Retina (tissue), 1 donor: ENCODE measurements at regions not wholly inside any gene's neighbourhood (a gene's known extent, or its start where the extent isn't known, plus 50 kb on each side); places are given as distances from the start of the nearest gene placed in this dataset.
"Not testable (repeated sequence)": the region's sequence is repeated elsewhere in the genome, so short reads cannot be mapped to it uniquely, and the experiment has no call there.

Source experiments
- DNase-seq: peaks from one replicate; pipeline ENCODE4 v3.0.0-alpha.2; 2016

DNA sequence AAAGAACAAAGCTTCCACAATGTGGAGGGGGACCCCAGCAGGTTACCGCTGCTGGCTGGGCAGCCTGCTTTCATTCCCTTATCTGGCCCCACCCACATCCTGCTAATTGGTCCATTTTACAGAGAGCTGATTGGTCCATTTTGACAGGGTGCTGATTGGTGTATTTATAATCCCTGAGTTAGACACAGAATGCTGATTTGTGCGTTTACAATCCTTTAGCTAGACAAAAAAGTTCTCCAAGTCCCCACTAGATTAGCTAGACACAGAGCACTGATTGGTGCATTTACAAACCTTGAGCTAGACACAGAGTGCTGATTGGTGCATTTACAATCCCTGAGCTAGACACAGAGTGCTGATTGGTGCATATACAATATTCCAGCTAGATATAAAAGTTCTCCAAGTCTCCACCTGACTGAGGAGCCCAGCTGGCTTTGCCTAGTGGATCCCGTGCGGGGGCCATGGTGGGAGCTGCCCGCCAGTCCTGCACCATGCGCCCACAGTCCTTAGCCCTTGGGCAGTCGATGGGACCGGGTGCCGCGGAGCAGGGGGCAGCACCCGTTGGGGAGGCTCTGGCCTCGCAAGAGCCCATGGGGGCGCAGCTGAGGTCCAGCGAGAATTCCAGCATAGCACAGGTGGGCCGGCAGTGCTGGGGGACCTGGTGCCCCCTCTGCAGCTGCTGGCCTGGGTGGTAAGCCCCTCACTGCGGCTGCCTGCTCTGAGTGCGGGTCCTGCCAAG is 88.8 kb upstream of the MYLIP start:
- not testable (repeated sequence) for DNase-seq

GRCh38 chr6:16038938-16039337 is 89.9 kb upstream of the MYLIP start:
- DNase-seq, result no peak

- DNase-seq, result no peak
These were observed 93.3 kb upstream of the MYLIP start for GRCh38 chr6:16035488-16036080.

DNA sequence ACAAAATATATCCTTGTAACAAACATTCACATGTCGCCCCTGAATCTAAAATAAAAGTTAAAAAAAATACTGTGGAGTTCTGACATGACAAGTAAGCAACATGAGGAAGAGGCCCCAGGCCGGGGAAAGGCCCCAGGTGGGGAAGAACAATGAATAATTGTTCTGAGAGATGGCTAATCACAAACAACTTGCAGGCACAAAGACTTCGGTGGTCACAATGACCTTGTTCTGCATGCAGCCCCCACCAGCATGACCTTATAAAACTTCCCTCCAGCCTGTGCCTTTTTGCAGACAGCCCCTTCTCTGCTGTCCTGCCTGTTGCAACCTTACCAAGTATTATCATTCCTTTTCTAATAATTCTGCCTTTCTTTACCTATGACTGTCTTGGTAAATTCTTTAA is 95.7 kb upstream of the MYLIP start:
- DNase-seq, result no peak

- no peak for DNase-seq
These were observed 97.5 kb upstream of the MYLIP start for GRCh38 chr6:16031278-16031981.

DNA sequence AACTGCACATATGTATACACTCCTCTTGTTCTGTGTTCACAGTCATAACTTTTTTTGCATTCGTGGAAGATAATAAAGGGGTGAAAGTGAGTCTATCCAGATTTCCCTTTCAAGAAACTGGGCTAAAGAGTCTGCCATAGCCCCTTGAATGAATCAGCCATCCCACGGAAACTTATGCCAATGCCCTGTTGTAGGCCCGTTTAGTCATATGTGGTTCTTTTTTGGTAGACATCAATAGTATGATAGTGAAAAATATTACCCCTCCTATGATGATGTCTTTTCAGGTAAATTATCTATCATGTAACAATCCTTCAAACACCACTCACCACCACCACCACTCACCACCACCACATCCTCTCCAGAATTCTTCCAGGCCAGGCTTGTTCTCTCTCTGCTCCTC is 99.9 kb upstream of the MYLIP start:
- DNase-seq, result no peak

GRCh38 chr6:16020259-16020658 is 108.6 kb upstream of the MYLIP start:
- DNase-seq, result no peak

- no peak for DNase-seq
These were observed 109.4 kb upstream of the MYLIP start for GRCh38 chr6:16019462-16019861.

DNA sequence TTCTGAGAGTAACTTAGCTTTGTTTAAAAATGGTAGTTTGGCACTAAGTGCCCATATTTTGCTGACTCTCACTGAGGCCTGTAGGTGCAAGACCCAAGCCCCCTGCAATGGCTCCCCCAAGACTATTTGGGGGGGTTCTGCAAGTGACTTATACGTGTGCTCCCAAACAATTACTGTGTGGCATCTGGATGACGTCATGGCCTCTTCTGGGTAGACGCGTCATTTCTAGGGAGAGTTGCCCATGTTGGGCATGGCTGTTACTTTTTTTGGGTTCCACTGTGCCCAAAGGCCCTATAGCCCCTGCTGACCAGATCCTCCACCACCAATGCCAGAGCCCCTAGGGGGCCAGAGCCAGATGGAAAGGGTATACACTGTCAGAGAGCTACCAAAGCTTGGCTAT is 110.3 kb upstream of the MYLIP start:
- no peak for DNase-seq

GRCh38 chr6:16014325-16014724 is 114.6 kb upstream of the MYLIP start:
- not testable (repeated sequence) for DNase-seq

DNA sequence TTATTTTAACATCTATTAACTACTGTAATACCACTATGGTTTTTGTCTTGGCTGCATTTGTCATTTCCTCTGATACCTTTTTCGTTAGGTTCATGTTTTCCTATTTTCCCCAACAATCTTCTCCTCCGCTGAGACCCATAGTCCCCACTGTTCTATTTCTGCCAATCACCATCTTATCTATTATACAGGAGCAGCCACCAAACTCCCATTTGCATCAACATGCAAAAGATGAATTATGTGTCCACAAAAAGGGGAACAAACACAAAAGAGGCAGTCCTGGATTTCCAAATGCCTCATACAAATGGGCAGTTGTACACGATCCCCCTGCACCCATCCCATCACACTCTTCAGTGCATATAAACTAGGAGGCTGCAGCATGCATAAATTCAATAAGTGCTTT is 121.7 kb upstream of the MYLIP start:
- no peak for DNase-seq

DNA sequence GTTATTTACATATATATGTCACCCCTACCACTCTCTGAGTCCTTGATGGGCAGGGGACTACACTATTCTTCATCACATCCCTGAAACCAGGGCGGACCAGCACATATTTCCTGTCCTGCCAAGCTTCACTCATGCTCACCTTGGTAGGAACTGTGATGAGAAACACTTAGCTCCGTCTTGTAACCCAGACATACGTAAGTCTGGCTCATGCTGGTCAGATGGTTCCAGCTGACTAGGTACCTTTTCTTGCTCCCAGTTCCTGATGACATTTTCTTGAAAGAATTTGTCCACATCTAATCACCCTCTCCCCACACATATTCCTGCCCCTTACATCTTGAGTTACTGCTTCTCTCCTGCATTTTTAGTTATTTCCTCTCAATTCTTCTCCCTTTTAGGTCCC is 122.2 kb upstream of the MYLIP start:
- no peak for DNase-seq

GRCh38 chr6:16004934-16005679 is 123.8 kb upstream of the MYLIP start:
- no peak for DNase-seq

- no peak for DNase-seq
These were observed 125.7 kb upstream of the MYLIP start for GRCh38 chr6:16003197-16003491.

DNA sequence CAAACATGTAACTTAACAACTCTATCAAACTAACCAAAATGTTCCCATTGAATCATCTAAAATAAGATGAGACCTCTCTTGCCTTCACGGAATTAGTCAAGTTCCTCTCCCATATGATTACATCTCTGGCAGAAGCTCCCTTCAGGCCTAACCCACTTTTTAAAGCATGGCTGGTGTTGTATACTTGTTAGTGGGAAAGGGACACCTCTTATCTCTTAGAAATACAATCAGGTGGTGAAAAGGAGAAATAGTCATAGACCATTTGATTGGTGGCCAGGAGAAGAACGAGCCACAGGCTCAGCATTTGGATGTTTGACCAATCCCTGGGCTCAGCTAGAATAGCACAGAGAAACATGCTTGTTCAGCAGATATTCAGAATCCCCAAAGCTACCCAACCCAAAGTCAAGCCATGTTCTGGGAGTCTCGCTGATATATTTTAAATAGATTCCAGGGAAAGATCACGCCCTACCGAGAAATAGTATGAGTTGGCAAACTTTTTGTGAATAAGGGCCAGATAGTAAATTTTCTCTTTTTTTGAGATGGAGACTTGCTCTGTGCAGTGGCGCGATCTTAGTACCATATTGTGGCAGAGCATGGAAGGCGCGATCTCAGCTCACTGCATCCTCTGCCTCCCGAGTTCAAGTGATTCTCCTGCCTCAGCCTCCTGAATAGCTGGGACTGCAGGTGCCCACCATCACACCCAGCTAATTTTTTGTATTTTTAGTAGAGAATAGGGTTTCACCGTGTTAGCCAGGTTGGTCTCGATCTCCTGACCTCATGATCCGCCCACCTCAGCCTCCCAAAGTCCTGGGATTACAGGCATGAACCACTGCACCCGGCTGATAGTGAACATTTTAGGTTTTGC is 126.3 kb upstream of the MYLIP start:
- DNase-seq, result no peak

DNA sequence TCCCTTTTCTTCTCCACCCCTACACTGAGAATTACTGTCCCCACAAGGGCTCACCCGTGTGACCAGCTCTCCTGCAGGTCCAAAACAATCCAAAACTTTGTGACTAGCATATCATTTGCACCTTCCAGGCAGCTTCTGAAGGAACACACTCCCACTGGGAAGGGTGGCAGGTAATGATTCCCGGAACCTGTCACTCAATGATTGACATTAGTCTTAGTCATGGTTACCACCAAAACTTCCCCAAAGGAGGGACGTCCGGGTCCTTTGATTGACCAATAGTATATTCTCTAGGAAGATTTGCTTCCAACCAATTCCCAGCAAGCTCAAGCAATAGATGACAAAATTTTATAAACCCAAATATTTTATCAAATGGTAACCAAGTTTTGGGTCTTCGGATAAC is 127.7 kb upstream of the MYLIP start:
- DNase-seq, result no peak

- no peak for DNase-seq
These were observed 129.7 kb upstream of the MYLIP start for GRCh38 chr6:15999201-15999600.

DNA sequence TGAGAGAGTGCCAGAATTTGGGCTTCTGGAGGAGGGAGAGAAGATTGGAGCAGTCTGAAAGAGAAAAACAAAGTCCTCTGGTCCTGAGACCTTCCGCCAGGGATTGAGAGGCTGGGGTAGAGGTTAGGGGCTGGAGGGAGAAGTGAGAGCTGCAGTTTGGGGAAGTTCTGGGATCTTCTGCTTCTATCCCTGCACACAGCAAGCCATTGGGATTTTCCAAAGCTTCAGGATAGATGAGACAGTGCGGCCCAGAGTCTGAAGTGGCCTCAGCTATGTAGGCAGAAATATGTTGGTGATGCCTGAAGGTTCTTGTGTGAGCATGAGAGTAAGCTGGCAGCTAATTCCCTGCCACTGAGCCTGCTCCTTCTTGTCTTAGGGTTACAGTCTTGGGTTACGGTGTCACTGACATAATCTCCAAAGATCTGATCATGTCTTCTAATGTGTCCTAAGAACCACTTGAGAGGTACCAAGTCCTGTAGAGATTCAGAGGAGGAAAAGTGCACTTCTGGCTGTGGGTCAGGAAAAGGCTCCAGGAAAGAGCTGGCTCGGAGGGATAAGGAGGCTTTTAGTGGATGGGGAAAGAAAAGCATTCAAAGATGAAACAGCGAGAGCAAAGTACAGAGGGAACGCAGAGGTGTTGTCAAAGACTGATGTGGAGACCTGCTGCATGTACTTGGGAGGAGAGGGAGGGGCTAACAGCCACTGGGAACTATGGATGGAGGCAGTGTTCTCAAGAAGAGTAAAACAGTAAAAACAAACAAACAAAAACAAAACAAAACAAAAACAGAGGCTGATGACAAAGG is 131.1 kb upstream of the MYLIP start:
- DNase-seq, result no peak

- DNase-seq, result no peak
These were observed 132.9 kb upstream of the MYLIP start for GRCh38 chr6:15996030-15996429.

GRCh38 chr6:15995493-15995892 is 133.4 kb upstream of the MYLIP start:
- no peak for DNase-seq

DNA sequence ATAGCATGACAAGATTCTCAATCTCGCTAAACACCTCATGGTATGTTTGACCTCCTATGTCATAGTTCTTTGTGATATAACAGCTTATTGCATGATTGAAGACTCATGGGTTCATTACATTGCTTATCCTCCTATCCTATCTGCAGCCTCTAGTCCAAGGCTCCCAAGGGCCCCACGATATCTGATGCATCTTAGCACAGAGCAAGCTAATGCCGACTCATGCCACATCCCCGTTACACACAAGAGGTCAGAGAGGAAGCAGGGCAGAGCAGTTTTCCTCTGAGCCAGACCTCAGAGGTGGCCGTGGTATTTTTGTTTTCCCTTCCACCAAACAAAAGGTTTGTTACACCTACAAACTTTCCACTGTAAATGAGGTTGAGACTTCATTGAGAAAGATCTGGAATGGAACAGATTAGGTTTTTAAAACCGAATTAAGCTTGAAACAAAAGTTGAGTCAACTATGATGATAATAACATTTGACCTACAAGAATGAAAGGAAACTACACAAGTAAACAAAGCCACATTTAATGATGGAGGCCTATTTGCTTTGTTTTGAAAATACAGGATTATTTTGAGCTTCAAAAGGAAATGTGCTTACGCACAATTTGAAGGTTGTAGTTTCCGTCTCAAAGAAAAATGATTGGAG is 133.9 kb upstream of the MYLIP start:
- no peak for DNase-seq
